ENCODE measurements at regions not wholly inside any gene's neighbourhood (a gene's known extent, or its start where the extent isn't known, plus 50 kb on each side); places are given as distances from the start of the nearest gene placed in this dataset.
"Not testable (repeated sequence)": the region's sequence is repeated elsewhere in the genome, so short reads cannot be mapped to it uniquely, and the experiment has no call there.

- DNase-seq (ENCODE audit: low read depth): not testable (repeated sequence)
Measured at GRCh38 chr16:18152832-18153231, 183.7 kb downstream of the NPIPA8 start.

GRCh38 chr16:18148132-18148531 is 188.4 kb downstream of the NPIPA8 start:
- not testable (repeated sequence) for DNase-seq (ENCODE audit: low read depth)

GRCh38 chr16:18146601-18147142 is 189.9 kb downstream of the NPIPA8 start:
- DNase-seq (ENCODE audit: low read depth): not testable (repeated sequence)

- not testable (repeated sequence) for DNase-seq (ENCODE audit: low read depth)
Measured at GRCh38 chr16:18142066-18142465, 194.5 kb downstream of the NPIPA8 start.

- DNase-seq (ENCODE audit: low read depth): not testable (repeated sequence)
Measured at GRCh38 chr16:18136288-18136687, 200.2 kb downstream of the NPIPA8 start.

GRCh38 chr16:18135024-18135423 is 201.5 kb downstream of the NPIPA8 start:
- DNase-seq (ENCODE audit: low read depth): not testable (repeated sequence)

GRCh38 chr16:18131587-18131986 is 204.9 kb downstream of the NPIPA8 start:
- DNase-seq (ENCODE audit: low read depth): not testable (repeated sequence)

- DNase-seq (ENCODE audit: low read depth): not testable (repeated sequence)
Measured at GRCh38 chr16:18130478-18131120, 205.9 kb downstream of the NPIPA8 start.

- DNase-seq (ENCODE audit: low read depth): not testable (repeated sequence)
Measured at GRCh38 chr16:18127033-18127432, 209.5 kb downstream of the NPIPA8 start.

GRCh38 chr16:18119092-18119491 is 217.4 kb downstream of the NPIPA8 start:
- not testable (repeated sequence) for DNase-seq (ENCODE audit: low read depth)

- not testable (repeated sequence) for DNase-seq (ENCODE audit: low read depth)
Measured at GRCh38 chr16:18118684-18119083, 217.9 kb downstream of the NPIPA8 start.

- not testable (repeated sequence) for DNase-seq (ENCODE audit: low read depth)
Measured at GRCh38 chr16:18118071-18118470, 218.5 kb downstream of the NPIPA8 start.

GRCh38 chr16:18104412-18104811 is 232.1 kb downstream of the NPIPA8 start:
- not testable (repeated sequence) for DNase-seq (ENCODE audit: low read depth)

GRCh38 chr16:18101077-18101476 is 235.5 kb downstream of the NPIPA8 start:
- DNase-seq (ENCODE audit: low read depth): not testable (repeated sequence)

GRCh38 chr16:18092605-18093004 is 243.9 kb downstream of the NPIPA8 start:
- not testable (repeated sequence) for DNase-seq (ENCODE audit: low read depth)

- not testable (repeated sequence) for DNase-seq (ENCODE audit: low read depth)
Measured at GRCh38 chr16:18080658-18081363, 255.7 kb downstream of the NPIPA8 start.

- DNase-seq (ENCODE audit: low read depth): not testable (repeated sequence)
Measured at GRCh38 chr16:18077910-18078309, 258.6 kb downstream of the NPIPA8 start.

- DNase-seq (ENCODE audit: low read depth): no peak
Measured at GRCh38 chr16:18072161-18072560, 264.4 kb downstream of the NPIPA8 start.

- DNase-seq (ENCODE audit: low read depth): no peak
Measured at GRCh38 chr16:18069683-18070082, 266.9 kb downstream of the NPIPA8 start.

GRCh38 chr16:18068477-18068876 is 268.1 kb downstream of the NPIPA8 start:
- no peak for DNase-seq (ENCODE audit: low read depth)

- no peak for DNase-seq (ENCODE audit: low read depth)
Measured at GRCh38 chr16:18062713-18063112, 273.8 kb downstream of the NPIPA8 start.

GRCh38 chr16:18060351-18060750 is 276.2 kb downstream of the NPIPA8 start:
- no peak for DNase-seq (ENCODE audit: low read depth)
